Upper lobe of left lung (tissue), 4 donors: ENCODE measurements at regions not wholly inside any gene's neighbourhood (a gene's known extent, or its start where the extent isn't known, plus 50 kb on each side); places are given as distances from the start of the nearest gene placed in this dataset.

Experiments
- EP300 ChIP-seq, 4 donors: sonication (generic); formaldehyde crosslinking; IDR thresholded peaks; one replicate each; pipeline ENCODE4 v1.5.1; 2017; ENCODE audit warnings: antibody characterized with exemption in 4 of 4, control low read depth in 2 of 4
- POLR2A ChIP-seq, 4 donors: fragments of 450-650 bp; IDR thresholded peaks; one replicate each; pipeline ENCODE4 v1.5.1; 2016 to 2017; ENCODE audit warnings: antibody characterized with exemption in 4 of 4, mild to moderate bottlenecking in 2 of 4
- TF ChIP-seq, protein P1 (sequence below), 6 experiments: fragments of 450-650 bp in 4 of 6; fragments of 200-600 bp in 2 of 6; sonication (generic) in 2 of 6; IDR thresholded peaks; one replicate each; pipeline ENCODE4 v1.5.1; 2016 to 2019; ENCODE audit warnings: antibody characterized with exemption in 6 of 6

DNA sequence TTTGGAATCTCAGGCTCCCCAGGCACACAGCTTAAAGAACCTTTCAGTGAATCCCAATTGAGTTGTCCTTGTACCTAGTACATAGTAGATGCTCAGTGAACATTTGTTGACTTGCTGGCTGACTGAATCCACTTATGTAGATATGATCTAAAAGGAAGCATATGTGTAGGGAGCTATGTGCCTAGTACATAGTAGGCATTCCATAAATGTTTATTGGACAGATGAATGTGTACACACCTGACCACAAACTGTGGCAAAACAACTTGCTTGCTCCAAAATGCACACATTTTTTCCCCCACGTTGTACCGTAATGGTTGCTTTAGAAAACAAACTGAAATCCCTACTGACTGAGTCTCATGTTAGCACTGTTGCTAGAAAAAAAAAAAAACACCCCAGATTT lies 80.2 kb upstream of the IL12B start:
- TF ChIP-seq, protein P1, sequence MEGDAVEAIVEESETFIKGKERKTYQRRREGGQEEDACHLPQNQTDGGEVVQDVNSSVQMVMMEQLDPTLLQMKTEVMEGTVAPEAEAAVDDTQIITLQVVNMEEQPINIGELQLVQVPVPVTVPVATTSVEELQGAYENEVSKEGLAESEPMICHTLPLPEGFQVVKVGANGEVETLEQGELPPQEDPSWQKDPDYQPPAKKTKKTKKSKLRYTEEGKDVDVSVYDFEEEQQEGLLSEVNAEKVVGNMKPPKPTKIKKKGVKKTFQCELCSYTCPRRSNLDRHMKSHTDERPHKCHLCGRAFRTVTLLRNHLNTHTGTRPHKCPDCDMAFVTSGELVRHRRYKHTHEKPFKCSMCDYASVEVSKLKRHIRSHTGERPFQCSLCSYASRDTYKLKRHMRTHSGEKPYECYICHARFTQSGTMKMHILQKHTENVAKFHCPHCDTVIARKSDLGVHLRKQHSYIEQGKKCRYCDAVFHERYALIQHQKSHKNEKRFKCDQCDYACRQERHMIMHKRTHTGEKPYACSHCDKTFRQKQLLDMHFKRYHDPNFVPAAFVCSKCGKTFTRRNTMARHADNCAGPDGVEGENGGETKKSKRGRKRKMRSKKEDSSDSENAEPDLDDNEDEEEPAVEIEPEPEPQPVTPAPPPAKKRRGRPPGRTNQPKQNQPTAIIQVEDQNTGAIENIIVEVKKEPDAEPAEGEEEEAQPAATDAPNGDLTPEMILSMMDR (IDR thresholded peaks at IDR 0.05): no peak
- no peak for TF ChIP-seq POLR2A (IDR thresholded peaks at IDR 0.05)
- TF ChIP-seq EP300 (IDR thresholded peaks at IDR 0.05): no peak
